Gastroesophageal sphincter (tissue), 3 donors: ENCODE measurements at regions not wholly inside any gene's neighbourhood (a gene's known extent, or its start where the extent isn't known, plus 50 kb on each side); places are given as distances from the start of the nearest gene placed in this dataset.

ENCODE experiments used
- CTCF ChIP-seq, 4 experiments: fragments of 200-600 bp in 2 of 4; fragments of 450-650 bp in 2 of 4; sonication (generic) in 1 of 4; IDR thresholded peaks; one replicate each; pipeline ENCODE4 v1.5.1; 2017 to 2019; ENCODE audit warnings: antibody characterized with exemption in 4 of 4, mild to moderate bottlenecking in 2 of 4, moderate library complexity in 2 of 4
- EP300 ChIP-seq: sonication (generic); formaldehyde crosslinking; IDR thresholded peaks from one replicate; pipeline ENCODE4 v1.6.1; 2017; ENCODE audit warnings: antibody characterized with exemption, mild to moderate bottlenecking
- POLR2A ChIP-seq, 2 donors: fragments of 450-650 bp; IDR thresholded peaks; one replicate each; pipeline ENCODE4 v1.6.1; 2017; ENCODE audit warnings: antibody characterized with exemption in 2 of 2, mild to moderate bottlenecking in 2 of 2, moderate library complexity in 1 of 2
- POLR2AphosphoS5 ChIP-seq: sonication (generic); formaldehyde crosslinking; IDR thresholded peaks from one replicate; pipeline ENCODE4 v1.6.1; 2017; ENCODE audit warnings: antibody characterized with exemption

GRCh38 chr15:100732211-100733055, 130.0 kb downstream of the ASB7 start:
- no peak for TF ChIP-seq EP300
- TF ChIP-seq CTCF (IDR thresholded peaks at IDR 0.05) = no peak
- no peak for TF ChIP-seq POLR2AphosphoS5
- no peak for TF ChIP-seq POLR2A (IDR thresholded peaks at IDR 0.05)
